ENCODE measurements at regions not wholly inside any gene's neighbourhood (a gene's known extent, or its start where the extent isn't known, plus 50 kb on each side); places are given as distances from the start of the nearest gene placed in this dataset.

- CTCF ChIA-PET = no interaction called here
- no peaks in the 10 kb centered on the region for H3K9me3 ChIP-seq (ENCODE audit: control insufficient read depth, insufficient read depth, low read depth, low read length)
- intact Hi-C loops (cut with micrococcal nuclease; ENCODE audit: unreplicated experiment) = no loop called here
Measured at GRCh38 chr2:123912171-123912570, 112.9 kb upstream of the CNTNAP5 start.

GRCh38 chr2:123913143-123913735 lies 111.8 kb upstream of the CNTNAP5 start:
- no peak for TF ChIP-seq CTCF (IDR thresholded peaks at IDR 0.05)
- BruUV-seq (replicated peaks) = no TSS peak

More at GRCh38 chr2:123912171-123912570, 112.9 kb upstream of the CNTNAP5 start:
- no peaks in the 10 kb centered on the region for H3K4me1 ChIP-seq (ENCODE audit: control insufficient read depth, insufficient read depth, low read length)
- BruUV-seq (replicated peaks) = no TSS peak
- H3K36me3 ChIP-seq (ENCODE audit: control insufficient read depth, insufficient read depth, low read length) = no peaks in the 10 kb centered on the region
- no peak overlapping the region for H3K4me3 ChIP-seq (ENCODE audit: low read depth in 2 of 2, low read length in 2 of 2)
- no peak overlapping the region for H3K27ac ChIP-seq (ENCODE audit: low read length)
- POLR2A ChIA-PET = no interaction called here
- in situ Hi-C loops (cut with HindIII; ENCODE audit: low pct_unique_long_range_greater_than_20kb, low sequenced_read_pairs) = no loop called here
- H3K27me3 ChIP-seq (ENCODE audit: control insufficient read depth, insufficient read depth, low read length) = no peaks in the 10 kb centered on the region
- no peak for DNase-seq (ENCODE audit: low read depth, low spot score)
- ATAC-seq = no peak
- no peak for TF ChIP-seq TCF7L2 (IDR thresholded peaks at IDR 0.05; ENCODE audit: low read depth, low read length)
- TF ChIP-seq REST (IDR thresholded peaks at IDR 0.05; ENCODE audit: insufficient read depth in 1 of 2, low read depth in 2 of 2, low read length in 1 of 2) = no peak
- no peak for TF ChIP-seq POLR2AphosphoS5 (IDR thresholded peaks at IDR 0.05; ENCODE audit: low read depth, low read length)
- TF ChIP-seq CTCF (IDR thresholded peaks at IDR 0.05) = no peak
- no peak for TF ChIP-seq SIN3A (IDR thresholded peaks at IDR 0.05; ENCODE audit: borderline replicate concordance, insufficient read depth, low read depth, low read length)

More at GRCh38 chr2:123913143-123913735, 111.8 kb upstream of the CNTNAP5 start:
- Histone ChIP-seq H3K27ac (ENCODE audit: low read length) (no peak overlapping the region), H3K4me3 (ENCODE audit: low read depth in 2 of 2, low read length in 2 of 2) (no peak overlapping the region), H3K27me3 (ENCODE audit: control insufficient read depth, insufficient read depth, low read length) (no peaks in the 10 kb centered on the region), H3K36me3 (ENCODE audit: control insufficient read depth, insufficient read depth, low read length) (no peaks in the 10 kb centered on the region), H3K4me1 (ENCODE audit: control insufficient read depth, insufficient read depth, low read length) (no peaks in the 10 kb centered on the region), H3K9me3 (ENCODE audit: control insufficient read depth, insufficient read depth, low read depth, low read length) (no peaks in the 10 kb centered on the region)
- ChIA-PET POLR2A (no interaction called here), CTCF (no interaction called here)
- in situ Hi-C loops (cut with HindIII; ENCODE audit: low pct_unique_long_range_greater_than_20kb, low sequenced_read_pairs) (no loop called here), intact Hi-C loops (cut with micrococcal nuclease; ENCODE audit: unreplicated experiment) (no loop called here)
- no peak for ATAC-seq
- DNase-seq (ENCODE audit: low read depth, low spot score) = no peak

Data from Panc1 (cell line).